ENCODE measurements at regions not wholly inside any gene's neighbourhood (a gene's known extent, or its start where the extent isn't known, plus 50 kb on each side); places are given as distances from the start of the nearest gene placed in this dataset.

- no peak for DNase-seq (ENCODE audit: low spot score)
Measured at GRCh38 chr15:70324001-70324974, 226.6 kb upstream of the TLE3 start.

DNA sequence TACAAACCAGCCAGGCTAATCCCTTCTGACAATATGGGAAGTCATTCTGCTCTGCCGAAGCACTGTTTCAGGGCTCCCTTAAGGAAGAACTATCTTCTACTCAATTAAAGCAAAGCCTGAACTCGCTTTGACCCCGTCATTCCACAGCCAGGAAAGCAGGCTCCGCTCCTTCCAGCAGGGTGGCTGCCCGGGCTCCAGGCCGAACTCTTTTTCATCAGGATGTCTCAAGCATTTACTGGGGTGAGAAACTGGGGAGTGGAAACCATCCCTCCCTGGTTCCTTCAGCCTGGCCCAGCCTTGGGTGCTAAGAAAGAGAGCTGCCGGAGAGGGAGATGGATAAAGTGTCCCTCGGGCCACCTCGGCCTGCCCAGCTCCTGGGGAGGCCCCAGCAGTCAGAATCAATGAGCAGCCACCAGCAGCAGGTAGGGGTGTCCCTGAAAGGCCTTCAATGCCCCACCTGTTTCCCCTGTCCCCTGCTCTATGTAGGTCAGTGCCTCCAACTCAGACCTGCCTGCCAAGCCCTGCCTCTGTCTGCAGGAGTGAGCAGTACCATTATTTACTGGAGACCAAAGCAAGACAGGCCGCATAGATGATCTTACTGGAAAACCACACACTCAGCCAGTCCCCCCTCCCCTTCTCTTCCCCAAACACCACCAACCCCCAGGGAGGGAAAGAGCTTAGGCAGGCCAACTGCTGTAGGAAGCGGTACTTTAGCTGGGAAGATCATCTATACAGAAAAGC is 225.6 kb upstream of the TLE3 start:
- DNase-seq (ENCODE audit: low spot score), result no peak

DNA sequence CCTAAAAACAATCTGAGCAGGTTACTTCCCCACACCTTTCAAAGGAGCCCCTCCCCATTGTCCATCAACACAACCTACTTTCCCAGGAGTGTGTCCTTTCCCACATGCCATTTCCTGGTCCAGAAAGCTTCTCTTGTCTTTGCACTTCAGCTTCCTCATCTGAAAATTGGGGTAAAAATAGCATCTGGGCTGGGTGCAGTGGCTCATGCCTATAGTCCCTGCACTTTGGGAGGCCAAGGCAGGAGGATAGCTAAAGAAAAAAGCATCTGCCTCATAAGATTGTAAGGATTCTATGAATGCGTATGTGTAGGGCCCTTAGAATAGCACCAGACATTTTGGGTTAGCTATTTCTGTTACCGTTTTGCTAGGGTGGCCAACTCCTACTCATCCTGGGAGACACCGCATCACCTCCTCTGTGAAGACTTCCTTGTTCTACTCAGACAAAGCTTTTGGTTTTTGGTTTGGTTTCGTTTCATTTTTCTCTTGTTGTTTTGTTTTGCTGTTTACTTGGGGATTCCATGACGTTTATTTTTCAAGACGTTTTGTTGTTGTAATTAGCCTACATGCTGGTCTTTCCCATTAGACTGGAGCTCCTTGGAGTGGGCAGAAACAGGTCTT is 224.4 kb upstream of the TLE3 start:
- no peak for DNase-seq (ENCODE audit: low spot score)

DNA sequence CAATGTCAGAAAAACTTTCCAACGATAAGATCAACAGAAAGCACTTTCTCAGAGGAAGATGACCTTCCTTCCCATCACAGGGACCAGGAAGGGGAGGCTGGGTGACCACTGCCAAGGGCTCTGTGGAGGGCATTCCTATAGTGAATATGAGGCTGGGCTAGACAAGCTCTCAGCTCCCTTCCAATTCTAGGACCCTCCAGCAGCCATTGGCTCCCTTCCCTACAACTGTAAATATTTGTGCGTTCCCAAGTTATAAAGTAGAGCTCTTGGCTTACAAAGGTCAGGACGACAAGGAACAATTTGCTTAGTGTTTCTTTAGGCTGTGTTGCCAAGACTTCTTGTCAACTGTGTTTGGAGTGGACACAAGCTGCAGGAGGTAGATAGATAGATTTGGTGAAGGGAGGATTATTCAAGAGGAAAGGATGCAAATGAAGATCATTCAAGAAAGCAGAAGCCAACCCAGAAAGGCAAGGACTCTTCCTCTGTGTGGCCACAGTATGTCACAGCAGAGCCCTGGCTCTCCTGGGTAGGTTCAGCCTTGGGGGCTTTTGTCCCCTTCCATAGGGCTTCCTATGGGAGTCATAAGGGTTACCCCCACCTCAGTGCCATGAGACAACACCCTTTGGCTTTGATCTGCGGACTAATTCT is 223.6 kb upstream of the TLE3 start:
- no peak for DNase-seq (ENCODE audit: low spot score)

DNA sequence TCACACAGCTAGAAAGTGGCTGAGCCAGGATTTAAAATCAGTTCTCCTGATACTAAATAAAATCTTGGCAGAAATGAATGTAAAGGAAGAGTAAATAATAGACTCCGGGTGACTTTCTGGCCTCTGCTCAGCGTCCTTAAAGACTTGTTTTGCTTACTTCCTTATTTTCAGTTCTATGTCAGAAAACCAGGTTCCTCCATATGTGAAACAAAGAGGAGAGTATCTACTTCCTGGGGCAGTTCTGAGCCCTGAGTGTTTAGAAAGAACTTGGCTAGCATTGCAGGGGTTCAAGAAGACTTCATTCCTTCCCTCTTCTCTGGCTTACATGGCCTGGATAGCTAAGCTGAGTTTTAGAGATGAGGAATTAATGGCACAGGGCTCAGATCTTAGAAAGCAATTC is 222.8 kb upstream of the TLE3 start:
- DNase-seq (ENCODE audit: low spot score), result no peak

- no peak for DNase-seq (ENCODE audit: low spot score)
Measured at GRCh38 chr15:70320077-70320476, 222.4 kb upstream of the TLE3 start.

GRCh38 chr15:70319466-70319865 is 221.7 kb upstream of the TLE3 start:
- DNase-seq (ENCODE audit: low spot score), result no peak

DNA sequence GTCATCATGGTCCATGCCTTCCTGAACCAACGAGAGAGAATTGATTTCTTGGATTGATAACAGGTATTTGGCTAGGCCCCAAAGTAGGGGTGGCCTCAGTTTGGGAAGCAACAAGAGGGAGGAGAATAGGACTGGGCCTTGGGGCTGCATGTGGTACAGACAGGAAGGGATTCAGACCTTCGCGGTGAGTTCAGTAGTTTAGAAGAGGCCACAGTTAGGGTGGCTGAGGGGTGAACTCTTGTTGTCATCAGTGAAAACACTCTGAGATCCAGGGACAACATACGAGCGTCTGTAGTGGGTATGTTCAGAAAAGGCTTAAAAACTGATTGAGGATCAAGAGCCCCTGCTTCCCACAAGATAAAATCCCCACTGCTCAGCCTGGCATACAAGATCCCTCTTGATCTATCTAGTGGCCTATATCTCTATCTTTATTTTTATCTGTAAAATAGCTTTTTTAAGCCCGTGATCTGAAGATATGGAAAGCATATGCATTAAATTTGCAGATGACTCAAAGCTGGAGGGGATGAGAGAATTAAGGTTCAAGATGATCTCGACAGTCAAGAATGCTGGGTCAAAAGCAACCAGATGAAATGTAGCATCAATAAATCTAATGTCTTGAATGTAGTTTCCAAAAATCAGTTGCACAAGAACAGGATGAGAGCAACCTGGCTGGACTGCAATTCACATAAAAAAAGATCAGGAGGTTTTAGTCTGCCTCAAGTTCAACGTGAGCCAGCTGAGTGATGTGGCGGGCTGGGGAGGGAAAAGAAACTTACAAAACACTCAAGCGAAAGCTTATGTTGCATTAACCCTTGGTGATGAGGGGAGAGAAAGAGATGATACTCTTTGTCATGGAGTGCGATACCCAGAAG is 221.1 kb upstream of the TLE3 start:
- no peak for DNase-seq (ENCODE audit: low spot score)

DNA sequence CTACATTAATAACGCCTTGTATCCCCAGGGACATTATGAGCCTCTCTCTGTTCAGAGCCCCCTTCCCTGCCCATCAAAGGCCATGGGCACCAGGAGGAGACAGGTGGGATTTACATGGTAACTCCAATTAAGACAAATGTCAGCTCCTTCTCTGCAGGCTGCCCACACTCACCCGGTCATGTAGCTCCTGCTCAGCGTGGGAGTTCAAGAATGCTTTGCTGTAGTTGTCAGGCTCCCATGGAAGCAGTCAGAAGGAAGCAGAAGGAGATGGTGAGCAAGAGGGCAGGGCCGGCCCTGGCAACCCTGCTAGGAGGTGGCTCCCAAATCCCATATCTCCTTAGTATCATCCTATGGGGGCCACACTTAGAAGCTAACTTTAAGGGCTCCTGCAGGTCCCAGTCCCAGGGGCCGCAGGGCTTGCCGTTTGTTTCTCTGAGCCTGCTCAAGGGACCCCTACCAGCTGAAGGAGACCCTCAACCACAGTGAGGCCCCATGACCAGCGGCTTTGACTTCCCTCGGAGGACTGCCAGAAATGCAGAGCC is 218.4 kb upstream of the TLE3 start:
- DNase-seq (ENCODE audit: low spot score), result no peak

DNA sequence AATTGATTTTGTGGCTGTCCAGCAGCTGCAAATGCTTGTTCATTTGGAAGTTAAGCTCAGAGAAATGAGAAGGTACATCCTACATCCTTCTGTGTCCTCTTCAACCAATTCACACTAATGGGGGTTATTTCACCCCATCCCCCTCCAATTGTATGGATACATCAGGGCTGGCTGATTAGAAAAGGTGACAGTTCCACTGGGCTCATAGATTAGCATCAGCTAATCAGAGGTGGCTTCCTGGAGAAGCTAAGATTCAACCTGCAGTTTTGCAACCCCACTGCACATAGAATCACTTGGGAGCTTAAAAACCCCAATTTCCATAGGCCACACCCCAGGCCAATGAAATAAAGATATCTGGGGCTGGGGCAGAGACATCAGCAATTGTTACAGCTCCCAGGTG is 217.7 kb upstream of the TLE3 start:
- no peak for DNase-seq (ENCODE audit: low spot score)

DNA sequence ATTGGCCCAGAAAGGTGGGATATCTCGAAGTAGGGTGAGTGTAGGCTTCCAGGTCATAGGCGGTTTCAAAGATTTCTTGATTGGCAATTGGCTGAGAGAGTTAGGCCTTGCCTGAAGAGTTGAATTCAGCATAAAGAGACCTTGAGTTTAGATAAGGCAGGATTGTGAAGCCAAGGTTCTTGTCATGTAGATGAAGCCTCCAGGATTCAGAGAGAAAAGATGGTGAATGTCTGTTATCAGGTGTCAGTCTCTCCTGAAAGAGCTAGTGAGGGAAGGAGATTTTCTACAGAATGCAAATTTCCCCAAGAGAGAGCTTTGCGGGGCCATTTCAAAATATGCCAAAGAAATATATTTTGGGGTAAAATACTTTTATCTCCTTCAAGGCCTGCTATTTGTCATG is 217.0 kb upstream of the TLE3 start:
- DNase-seq (ENCODE audit: low spot score), result no peak

DNA sequence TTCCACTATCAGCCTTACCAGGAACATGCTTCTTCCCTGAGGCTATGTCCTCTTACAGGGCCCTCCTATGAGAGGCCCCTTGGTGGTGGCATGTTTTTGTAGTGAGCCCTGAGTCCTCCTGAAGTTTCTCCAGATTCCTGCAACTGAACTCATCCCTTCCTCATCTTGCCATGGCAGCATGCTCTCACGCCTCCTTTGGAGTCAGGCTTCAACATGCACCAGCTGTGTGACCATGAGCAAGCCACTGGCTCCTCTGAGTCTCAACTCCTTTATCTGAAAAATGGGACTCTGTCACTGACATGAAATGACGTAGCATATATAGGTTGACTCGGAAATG is 216.3 kb upstream of the TLE3 start:
- DNase-seq (ENCODE audit: low spot score), result no peak

GRCh38 chr15:70313099-70314017 is 215.6 kb upstream of the TLE3 start:
- DNase-seq (ENCODE audit: low spot score), result no peak

GRCh38 chr15:70311821-70312220 is 214.1 kb upstream of the TLE3 start:
- DNase-seq (ENCODE audit: low spot score), result no peak

GRCh38 chr15:70309716-70310115 is 212.0 kb upstream of the TLE3 start:
- no peak for DNase-seq (ENCODE audit: low spot score)

DNA sequence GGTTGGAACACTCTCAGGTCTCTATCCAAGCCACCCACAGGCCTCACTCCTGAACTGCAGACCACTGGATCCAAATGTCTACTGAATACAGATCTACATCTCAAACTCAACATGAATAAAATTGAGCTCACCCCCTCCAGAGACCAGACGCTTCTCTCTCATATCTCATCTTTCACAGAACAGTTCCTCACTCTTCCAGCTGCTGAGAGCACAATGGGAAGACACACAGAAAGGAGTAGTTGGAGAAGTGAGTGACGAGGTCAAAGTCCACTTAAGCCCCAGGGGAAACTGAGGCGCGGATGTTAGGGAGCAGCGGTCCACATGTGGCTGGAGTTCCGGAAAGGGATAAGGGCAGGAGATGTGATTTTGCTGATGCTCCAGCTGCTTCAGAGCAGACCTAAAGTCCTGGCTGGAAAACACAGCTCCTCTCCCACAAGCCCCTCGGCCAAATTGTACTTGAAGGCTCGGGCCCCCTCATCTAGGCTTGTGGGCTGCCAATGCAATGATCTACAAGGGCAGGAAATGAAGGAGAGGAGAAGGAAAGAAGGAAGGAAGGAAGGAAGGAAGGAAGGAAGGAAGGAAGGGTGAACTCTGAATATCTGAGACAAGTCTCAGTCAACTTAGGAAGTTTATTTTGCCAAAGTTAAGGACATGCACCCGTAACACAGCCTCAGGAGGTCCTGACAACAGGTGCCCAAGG is 211.2 kb upstream of the TLE3 start:
- no peak for DNase-seq (ENCODE audit: low spot score)

- peak; percentile 19 for DNase-seq (ENCODE audit: low spot score)
Measured at GRCh38 chr15:70308011-70308734, 210.5 kb upstream of the TLE3 start.

GRCh38 chr15:70306582-70306981 is 208.9 kb upstream of the TLE3 start:
- no peak for DNase-seq (ENCODE audit: low spot score)

- no peak for DNase-seq (ENCODE audit: low spot score)
Measured at GRCh38 chr15:70306081-70306480, 208.4 kb upstream of the TLE3 start.
